CD14-positive monocyte (primary cell): ENCODE measurements at regions not wholly inside any gene's neighbourhood (a gene's known extent, or its start where the extent isn't known, plus 50 kb on each side); places are given as distances from the start of the nearest gene placed in this dataset.

Source experiments
- DNase-seq, 3 donors: peaks; one replicate each; pipeline ENCODE4 v3.0.0-alpha.2; 2011 to 2022
- H2AFZ ChIP-seq: 2 replicates; pipeline ENCODE4 v1.6.0; 2012; ENCODE audit warnings: mild to moderate bottlenecking, low read depth, low read length, inconsistent platforms; ENCODE audit not compliant: insufficient read depth, poor library complexity, severe bottlenecking
- H3K27ac ChIP-seq, 2 donors: 1 replicate in 1 of 2; 2 replicates in 1 of 2; pipeline ENCODE4 v1.5.1; 2012 to 2013; ENCODE audit warnings: low read length in 2 of 2, control low read depth in 1 of 2, inconsistent platforms in 1 of 2, low read depth in 1 of 2, mild to moderate bottlenecking in 1 of 2
- H3K27me3 ChIP-seq, 2 donors: one replicate each; pipeline versions ENCODE4 v1.6.0 to v1.6.1; 2011 to 2013; ENCODE audit warnings: low read length in 2 of 2; ENCODE audit not compliant: control insufficient read depth in 2 of 2, insufficient read depth in 2 of 2
- H3K36me3 ChIP-seq, 2 donors: replicated peaks in 1 of 2; 1 replicate in 1 of 2; 2 replicates in 1 of 2; pipeline versions ENCODE4 v1.5.1 to v1.6.1; 2012 to 2013; ENCODE audit warnings: low read length in 2 of 2, control low read depth in 1 of 2, inconsistent platforms in 1 of 2, mild to moderate bottlenecking in 1 of 2; ENCODE audit not compliant: insufficient read depth in 2 of 2, control insufficient read depth in 1 of 2
- H3K4me1 ChIP-seq, 2 donors: 1 replicate in 1 of 2; 2 replicates in 1 of 2; pipeline versions ENCODE4 v1.5.1 to v1.6.1; 2012 to 2013; ENCODE audit warnings: low read length in 2 of 2, control low read depth in 1 of 2, inconsistent platforms in 1 of 2, mild to moderate bottlenecking in 1 of 2, moderate library complexity in 1 of 2; ENCODE audit not compliant: insufficient read depth in 2 of 2, control insufficient read depth in 1 of 2
- H3K4me2 ChIP-seq: replicated peaks from 2 replicates; pipeline ENCODE3; 2012; ENCODE audit warnings: low read length, moderate library complexity, mild to moderate bottlenecking; ENCODE audit not compliant: poor library complexity, severe bottlenecking; ENCODE audit errors: extremely low read depth
- H3K4me3 ChIP-seq, 3 experiments: fragments of 200-600 bp in 1 of 3; sonication (generic) in 1 of 3; replicated peaks in 1 of 3; 1 replicate in 2 of 3; 2 replicates in 1 of 3; pipeline ENCODE4 v1.5.1; 2011 to 2013; ENCODE audit warnings: low read length in 3 of 3, mild to moderate bottlenecking in 3 of 3, control low read depth in 2 of 3, low read depth in 2 of 3, inconsistent platforms in 1 of 3, moderate library complexity in 1 of 3
- H3K79me2 ChIP-seq: 2 replicates; pipeline ENCODE4 v1.6.0; 2012; ENCODE audit warnings: mild to moderate bottlenecking, control low read depth, inconsistent platforms, low read length, moderate library complexity; ENCODE audit not compliant: insufficient read depth
- H3K9ac ChIP-seq: 2 replicates; pipeline ENCODE4 v1.6.0; 2017; ENCODE audit warnings: low read length, mild to moderate bottlenecking; ENCODE audit not compliant: insufficient read depth, poor library complexity, severe bottlenecking
- H3K9me3 ChIP-seq, 2 donors: replicated peaks in 1 of 2; 1 replicate in 1 of 2; 2 replicates in 1 of 2; pipeline versions ENCODE4 v1.5.1 to v1.6.1; 2012 to 2013; ENCODE audit warnings: low read length in 2 of 2, control low read depth in 1 of 2; ENCODE audit not compliant: control insufficient read depth in 1 of 2, insufficient read depth in 1 of 2
- H4K20me1 ChIP-seq: 2 replicates; pipeline ENCODE4 v1.6.0; 2012; ENCODE audit warnings: mild to moderate bottlenecking, low read length, control low read depth, moderate library complexity; ENCODE audit not compliant: insufficient read depth
- H3K27ac Mint-ChIP-seq, 7 donors: one replicate each; pipeline ENCODE4 v1.8.0; 2020; ENCODE audit warnings: mild to moderate bottlenecking in 7 of 7, mixed read lengths in 7 of 7, moderate library complexity in 6 of 7, inconsistent platforms in 2 of 7
- H3K27me3 Mint-ChIP-seq, 3 donors: one replicate each; pipeline ENCODE4 v1.8.0; 2021 to 2022; ENCODE audit warnings: low read depth in 3 of 3, mild to moderate bottlenecking in 3 of 3, mixed read lengths in 3 of 3, moderate library complexity in 3 of 3, inconsistent platforms in 1 of 3
- H3K36me3 Mint-ChIP-seq, 2 donors: one replicate each; pipeline ENCODE4 v1.8.0; 2020; ENCODE audit warnings: mixed read lengths in 2 of 2, inconsistent platforms in 1 of 2, mild to moderate bottlenecking in 1 of 2
- H3K4me1 Mint-ChIP-seq: one replicate; pipeline ENCODE4 v1.8.0; 2020; ENCODE audit warnings: mild to moderate bottlenecking, mixed read lengths
- H3K4me3 Mint-ChIP-seq, 2 donors: one replicate each; pipeline ENCODE4 v1.8.0; 2020; ENCODE audit warnings: mild to moderate bottlenecking in 2 of 2, mixed read lengths in 2 of 2, moderate library complexity in 1 of 2
- H3K9me3 Mint-ChIP-seq, 7 donors: one replicate each; pipeline ENCODE4 v1.8.0; 2020 to 2022; ENCODE audit warnings: mixed read lengths in 7 of 7, mild to moderate bottlenecking in 6 of 7, moderate library complexity in 6 of 7, inconsistent platforms in 2 of 7
- WGBS: methylation state at CpG from one replicate; pipeline ENCODE4 v1.1.5; 2013; ENCODE audit warnings: missing lambda C conversion rate; ENCODE audit not compliant: insufficient coverage; 5-methylcytosine and 5-hydroxymethylcytosine counted together
- intact Hi-C, 2 donors: fragments of 100-400 bp; cut with micrococcal nuclease; formaldehyde crosslinking; loops; one replicate each; pipeline versions ENCODE4 v1.15.0 to v1.15.1; 2023
- TF ChIP-seq, protein P1 (sequence below): fragments of 200-600 bp; IDR thresholded peaks from one replicate; pipeline ENCODE4 v1.8.0; 2022; ENCODE audit warnings: antibody characterized with exemption, mild to moderate bottlenecking

DNA sequence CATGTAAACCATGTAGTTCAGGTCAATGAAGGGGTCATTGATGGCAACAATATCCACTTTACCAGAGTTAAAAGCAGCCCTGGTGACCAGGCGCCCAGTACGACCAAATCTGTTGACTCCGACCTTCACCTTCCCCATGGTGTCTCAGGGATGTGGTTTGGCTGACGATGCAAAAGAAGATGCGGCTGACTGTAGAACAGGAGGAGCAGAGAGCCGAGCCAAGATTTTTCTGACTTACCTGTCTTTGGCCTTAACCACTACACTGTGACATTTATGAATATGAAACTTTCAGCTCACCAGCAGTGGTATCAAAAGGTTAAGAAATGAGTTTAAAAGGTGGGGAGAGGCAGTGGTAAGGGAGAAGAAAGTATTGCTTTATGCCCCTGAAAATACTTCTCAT lies 309.8 kb downstream of the BCOR start:
- Histone ChIP-seq H3K27ac (peak overlapping the region in 1 of 2 donors; percentile 40), H4K20me1 (no peaks in the 10 kb centered on the region), H3K4me1 (peaks cover 4 to 9% of the 10 kb centered on the region in 2 donors), H3K9ac (no peak overlapping the region), H3K4me3 (no peak overlapping the region), H3K27me3 (no peaks in the 10 kb centered on the region), H3K4me2 (no peak overlapping the region), H3K79me2 (no peaks in the 10 kb centered on the region), H3K36me3 (no peaks in the 10 kb centered on the region), H3K9me3 (no peaks in the 10 kb centered on the region), H2AFZ (no peak overlapping the region)
- intact Hi-C loops: no loop called here
- DNase-seq: no peak
- no peaks in the 10 kb centered on the region for H3K36me3 Mint-ChIP-seq
- peaks cover 0 to 7% (median 0%) of the 10 kb centered on the region in 7 donors for H3K9me3 Mint-ChIP-seq
- H3K27ac Mint-ChIP-seq: peak overlapping the region in 4 of 7 donors; percentile 27 to 42 (median 39)
- H3K4me3 Mint-ChIP-seq: no peak overlapping the region
- H3K4me1 Mint-ChIP-seq: peaks cover 12% of the 10 kb centered on the region
- TF ChIP-seq, protein P1, sequence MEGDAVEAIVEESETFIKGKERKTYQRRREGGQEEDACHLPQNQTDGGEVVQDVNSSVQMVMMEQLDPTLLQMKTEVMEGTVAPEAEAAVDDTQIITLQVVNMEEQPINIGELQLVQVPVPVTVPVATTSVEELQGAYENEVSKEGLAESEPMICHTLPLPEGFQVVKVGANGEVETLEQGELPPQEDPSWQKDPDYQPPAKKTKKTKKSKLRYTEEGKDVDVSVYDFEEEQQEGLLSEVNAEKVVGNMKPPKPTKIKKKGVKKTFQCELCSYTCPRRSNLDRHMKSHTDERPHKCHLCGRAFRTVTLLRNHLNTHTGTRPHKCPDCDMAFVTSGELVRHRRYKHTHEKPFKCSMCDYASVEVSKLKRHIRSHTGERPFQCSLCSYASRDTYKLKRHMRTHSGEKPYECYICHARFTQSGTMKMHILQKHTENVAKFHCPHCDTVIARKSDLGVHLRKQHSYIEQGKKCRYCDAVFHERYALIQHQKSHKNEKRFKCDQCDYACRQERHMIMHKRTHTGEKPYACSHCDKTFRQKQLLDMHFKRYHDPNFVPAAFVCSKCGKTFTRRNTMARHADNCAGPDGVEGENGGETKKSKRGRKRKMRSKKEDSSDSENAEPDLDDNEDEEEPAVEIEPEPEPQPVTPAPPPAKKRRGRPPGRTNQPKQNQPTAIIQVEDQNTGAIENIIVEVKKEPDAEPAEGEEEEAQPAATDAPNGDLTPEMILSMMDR: no peak
- no CpG with 5 or more reads among the region's 6 CpGs for WGBS
- peaks cover 0 to 8% (median 1%) of the 10 kb centered on the region in 3 donors for H3K27me3 Mint-ChIP-seq

DNA sequence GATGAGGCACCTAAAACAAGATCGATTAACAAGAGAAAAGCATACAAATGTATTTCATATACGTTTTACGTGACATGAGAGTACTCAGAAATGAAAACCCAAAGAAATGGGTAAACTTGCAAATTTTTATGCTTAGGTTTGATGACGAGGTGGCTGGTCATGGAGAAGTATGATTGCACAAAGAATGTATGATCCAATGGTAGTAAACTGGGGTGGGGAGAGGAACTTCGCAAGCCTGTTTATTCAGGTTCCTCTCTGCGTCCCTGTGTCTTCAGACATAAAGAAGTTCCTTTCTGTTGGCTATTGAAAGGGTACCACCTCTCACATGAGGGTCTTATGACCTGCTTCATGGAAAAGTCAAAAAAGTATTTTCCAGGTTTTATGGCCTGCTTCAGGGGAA lies 309.2 kb downstream of the BCOR start:
- H4K20me1 ChIP-seq: no peaks in the 10 kb centered on the region
- no peak overlapping the region for H3K4me3 ChIP-seq
- no peaks in the 10 kb centered on the region for H3K27me3 ChIP-seq

More for the DNA sequence above, 309.2 kb downstream of the BCOR start:
- WGBS: 67% methylated on average over 3 of the region's 6 CpGs
- TF ChIP-seq, protein P1: no peak
- Mint-ChIP-seq H3K36me3 (no peaks in the 10 kb centered on the region), H3K9me3 (peaks cover 0 to 7% (median 0%) of the 10 kb centered on the region in 7 donors), H3K4me3 (no peak overlapping the region), H3K27me3 (peaks cover 0 to 8% (median 1%) of the 10 kb centered on the region in 3 donors), H3K27ac (peak overlapping the region in 5 of 7 donors; percentile 42 to 82 (median 50)), H3K4me1 (peaks cover 12% of the 10 kb centered on the region)
- Histone ChIP-seq H2AFZ (no peak overlapping the region), H3K4me2 (no peak overlapping the region), H3K9ac (no peak overlapping the region), H3K79me2 (no peaks in the 10 kb centered on the region), H3K9me3 (no peaks in the 10 kb centered on the region), H3K4me1 (peaks cover 4 to 9% of the 10 kb centered on the region in 2 donors), H3K27ac (peak overlapping the region in 1 of 2 donors; percentile 40), H3K36me3 (no peaks in the 10 kb centered on the region)
- intact Hi-C loops: no loop called here
- DNase-seq: peak; percentile 43 to 58 (median 57)
